Left renal cortex interstitium (tissue), 4 donors: ENCODE measurements at regions not wholly inside any gene's neighbourhood (a gene's known extent, or its start where the extent isn't known, plus 50 kb on each side); places are given as distances from the start of the nearest gene placed in this dataset.

ENCODE experiments used
- DNase-seq, 4 donors: peaks; one replicate each; pipeline ENCODE4 v3.0.0-alpha.2; 2013; ENCODE audit warnings: low read depth in 4 of 4, low spot score in 2 of 4, missing footprints in 1 of 4

- peak; percentile 68 to 82 (median 74) for DNase-seq
Observed at GRCh38 chr1:181142096-181142958, 53.8 kb downstream of the IER5 start.

- no peak for DNase-seq
Observed at GRCh38 chr1:181143102-181143859, 54.8 kb downstream of the IER5 start.

- no peak for DNase-seq
Observed at GRCh38 chr1:181144238-181144637, 55.7 kb downstream of the IER5 start.

- DNase-seq, result no peak
Observed at GRCh38 chr1:181148636-181149035, 60.1 kb downstream of the IER5 start.

GRCh38 chr1:181149326-181150125 lies 61.0 kb downstream of the IER5 start:
- no peak for DNase-seq

- no peak for DNase-seq
Observed at GRCh38 chr1:181150273-181150672, 61.8 kb downstream of the IER5 start.

- DNase-seq, result no peak
Observed at GRCh38 chr1:181150842-181151241, 62.3 kb downstream of the IER5 start.

- DNase-seq, result no peak
Observed at GRCh38 chr1:181151378-181152326, 63.2 kb downstream of the IER5 start.

GRCh38 chr1:181152892-181153633 lies 64.6 kb downstream of the IER5 start:
- DNase-seq, result no peak

- DNase-seq, result no peak
Observed at GRCh38 chr1:181153634-181153961, 65.1 kb downstream of the IER5 start.

- DNase-seq, result no peak
Observed at GRCh38 chr1:181155339-181155738, 66.8 kb downstream of the IER5 start.

- DNase-seq, result no peak
Observed at GRCh38 chr1:181159451-181160140, 71.1 kb downstream of the IER5 start.

GRCh38 chr1:181160322-181160721 lies 71.8 kb downstream of the IER5 start:
- DNase-seq, result no peak

- no peak for DNase-seq
Observed at GRCh38 chr1:181160998-181161870, 72.7 kb downstream of the IER5 start.

GRCh38 chr1:181163662-181164061 lies 75.2 kb downstream of the IER5 start:
- no peak for DNase-seq

GRCh38 chr1:181166377-181167196 lies 78.1 kb downstream of the IER5 start:
- peak in 3 of 4 donors; percentile 34 to 81 (median 55) for DNase-seq
